ENCODE measurements at regions not wholly inside any gene's neighbourhood (a gene's known extent, or its start where the extent isn't known, plus 50 kb on each side); places are given as distances from the start of the nearest gene placed in this dataset.
A peak's percentile ranks its signal among the peaks of the same experiment; 100 is the strongest.

- Histone ChIP-seq H3K9me3 (no peaks in the 10 kb centered on the region), H3K27ac (peak overlapping the region; percentile 28), H3K27me3 (no peaks in the 10 kb centered on the region), H3K4me3 (ENCODE audit: low read depth in 1 of 2, low read length in 1 of 2) (no peak overlapping the region), H3K36me3 (no peaks in the 10 kb centered on the region), H3K4me1 (ENCODE audit: control insufficient read depth in 1 of 2, insufficient read depth in 1 of 2, low read depth in 1 of 2, low read length in 1 of 2) (peaks cover 21 to 23% of the 10 kb centered on the region in 2 experiments)
- TF ChIP-seq CTCF (IDR thresholded peaks at IDR 0.05): no peak
Observed at GRCh38 chr15:66832664-66833063, 130.6 kb downstream of the SMAD6 start.

GRCh38 chr15:66833371-66833770 lies 131.3 kb downstream of the SMAD6 start:
- TF ChIP-seq CTCF (IDR thresholded peaks at IDR 0.05): no peak
- H3K4me3 ChIP-seq (ENCODE audit: low read depth in 1 of 2, low read length in 1 of 2): no peak overlapping the region
- no peaks in the 10 kb centered on the region for H3K9me3 ChIP-seq
- H3K36me3 ChIP-seq: no peaks in the 10 kb centered on the region
- H3K4me1 ChIP-seq (ENCODE audit: control insufficient read depth in 1 of 2, insufficient read depth in 1 of 2, low read depth in 1 of 2, low read length in 1 of 2): peaks cover 21 to 23% of the 10 kb centered on the region in 2 experiments
- no peak overlapping the region for H3K27ac ChIP-seq
- no peaks in the 10 kb centered on the region for H3K27me3 ChIP-seq

GRCh38 chr15:66833803-66834202 lies 131.8 kb downstream of the SMAD6 start:
- Histone ChIP-seq H3K4me1 (ENCODE audit: control insufficient read depth in 1 of 2, insufficient read depth in 1 of 2, low read depth in 1 of 2, low read length in 1 of 2) (peaks cover 21 to 23% of the 10 kb centered on the region in 2 experiments), H3K36me3 (no peaks in the 10 kb centered on the region), H3K9me3 (no peaks in the 10 kb centered on the region), H3K27me3 (no peaks in the 10 kb centered on the region), H3K4me3 (ENCODE audit: low read depth in 1 of 2, low read length in 1 of 2) (no peak overlapping the region), H3K27ac (no peak overlapping the region)
- TF ChIP-seq CTCF (IDR thresholded peaks at IDR 0.05): no peak

GRCh38 chr15:66834881-66835878 lies 133.1 kb downstream of the SMAD6 start:
- no peaks in the 10 kb centered on the region for H3K9me3 ChIP-seq
- H3K4me1 ChIP-seq (ENCODE audit: control insufficient read depth in 1 of 2, insufficient read depth in 1 of 2, low read depth in 1 of 2, low read length in 1 of 2): peaks cover 21 to 23% of the 10 kb centered on the region in 2 experiments
- H3K4me3 ChIP-seq (ENCODE audit: low read depth in 1 of 2, low read length in 1 of 2): no peak overlapping the region
- no peaks in the 10 kb centered on the region for H3K27me3 ChIP-seq
- TF ChIP-seq CTCF (IDR thresholded peaks at IDR 0.05): no peak
- H3K27ac ChIP-seq: no peak overlapping the region
- no peaks in the 10 kb centered on the region for H3K36me3 ChIP-seq

GRCh38 chr15:66836231-66837030 lies 134.4 kb downstream of the SMAD6 start:
- no peaks in the 10 kb centered on the region for H3K27me3 ChIP-seq
- peaks cover 34 to 35% of the 10 kb centered on the region in 2 experiments for H3K4me1 ChIP-seq (ENCODE audit: control insufficient read depth in 1 of 2, insufficient read depth in 1 of 2, low read depth in 1 of 2, low read length in 1 of 2)
- H3K36me3 ChIP-seq: no peaks in the 10 kb centered on the region
- no peak overlapping the region for H3K27ac ChIP-seq
- no peaks in the 10 kb centered on the region for H3K9me3 ChIP-seq
- no peak for TF ChIP-seq CTCF (IDR thresholded peaks at IDR 0.05)
- H3K4me3 ChIP-seq (ENCODE audit: low read depth in 1 of 2, low read length in 1 of 2): no peak overlapping the region
